TTC549 (cell line): ENCODE measurements at regions not wholly inside any gene's neighbourhood (a gene's known extent, or its start where the extent isn't known, plus 50 kb on each side); places are given as distances from the start of the nearest gene placed in this dataset.

Source experiments
- FAIRE-seq: peaks from 2 replicates; lab custom pipeline; 2012; peaks lifted over from hg19 to GRCh38; lab: Jason Lieb, UNC

GRCh38 chr2:38448692-38449410, 71.8 kb upstream of the ATL2 start:
- no peak for FAIRE-seq

DNA sequence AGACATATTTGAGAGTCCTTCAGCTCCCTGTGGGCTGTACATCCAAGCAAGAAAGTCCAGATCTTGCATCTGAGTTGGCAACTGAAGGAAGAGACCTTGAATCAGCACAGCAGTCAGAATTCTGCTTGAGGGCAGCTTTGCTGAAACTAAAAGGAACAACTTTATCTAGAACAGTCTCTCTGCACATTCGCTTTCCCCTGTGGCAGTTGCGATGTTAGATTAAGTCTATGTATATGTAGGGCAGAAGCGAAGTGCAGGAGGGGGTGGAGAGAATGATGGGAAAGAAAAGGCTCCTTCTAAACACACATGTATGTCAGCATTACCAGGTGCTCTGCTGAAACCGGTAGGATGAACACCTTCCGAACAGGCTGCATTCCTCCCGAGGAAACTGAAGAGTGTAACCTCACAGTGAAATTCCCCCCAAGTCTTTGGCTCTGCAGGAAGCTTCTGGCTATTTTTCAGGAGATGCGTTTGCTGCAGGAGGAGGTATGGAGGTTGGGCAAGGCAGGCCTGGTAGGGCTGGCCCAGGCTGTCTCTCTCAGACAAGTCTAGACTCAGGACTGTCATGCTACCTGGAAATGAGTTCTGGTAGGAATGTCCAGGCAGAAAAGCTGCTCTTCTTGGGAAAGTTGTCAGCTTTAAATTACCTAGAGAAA, 70.0 kb upstream of the ATL2 start:
- no peak for FAIRE-seq

DNA sequence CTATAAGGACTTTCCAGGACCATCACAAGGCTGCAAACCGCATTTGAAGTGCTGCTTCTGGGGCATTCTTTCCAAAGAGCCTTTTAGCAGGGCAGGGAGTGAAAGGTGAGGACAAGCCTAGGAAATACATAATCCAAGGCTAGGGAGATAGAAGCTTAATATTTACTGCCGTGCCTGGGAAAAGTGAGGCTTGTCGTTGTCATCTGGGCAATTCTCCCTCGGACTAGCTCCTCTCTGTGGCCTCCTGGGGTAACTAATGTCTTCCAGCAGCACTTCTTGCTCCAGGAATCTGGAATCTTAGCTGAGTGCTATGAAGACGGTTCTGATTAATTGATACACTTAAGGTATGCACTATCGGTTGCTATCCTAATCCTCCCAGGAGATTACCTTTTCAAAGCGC, 69.3 kb upstream of the ATL2 start:
- FAIRE-seq: no peak

GRCh38 chr2:38444247-38444646, 67.2 kb upstream of the ATL2 start:
- FAIRE-seq: no peak

DNA sequence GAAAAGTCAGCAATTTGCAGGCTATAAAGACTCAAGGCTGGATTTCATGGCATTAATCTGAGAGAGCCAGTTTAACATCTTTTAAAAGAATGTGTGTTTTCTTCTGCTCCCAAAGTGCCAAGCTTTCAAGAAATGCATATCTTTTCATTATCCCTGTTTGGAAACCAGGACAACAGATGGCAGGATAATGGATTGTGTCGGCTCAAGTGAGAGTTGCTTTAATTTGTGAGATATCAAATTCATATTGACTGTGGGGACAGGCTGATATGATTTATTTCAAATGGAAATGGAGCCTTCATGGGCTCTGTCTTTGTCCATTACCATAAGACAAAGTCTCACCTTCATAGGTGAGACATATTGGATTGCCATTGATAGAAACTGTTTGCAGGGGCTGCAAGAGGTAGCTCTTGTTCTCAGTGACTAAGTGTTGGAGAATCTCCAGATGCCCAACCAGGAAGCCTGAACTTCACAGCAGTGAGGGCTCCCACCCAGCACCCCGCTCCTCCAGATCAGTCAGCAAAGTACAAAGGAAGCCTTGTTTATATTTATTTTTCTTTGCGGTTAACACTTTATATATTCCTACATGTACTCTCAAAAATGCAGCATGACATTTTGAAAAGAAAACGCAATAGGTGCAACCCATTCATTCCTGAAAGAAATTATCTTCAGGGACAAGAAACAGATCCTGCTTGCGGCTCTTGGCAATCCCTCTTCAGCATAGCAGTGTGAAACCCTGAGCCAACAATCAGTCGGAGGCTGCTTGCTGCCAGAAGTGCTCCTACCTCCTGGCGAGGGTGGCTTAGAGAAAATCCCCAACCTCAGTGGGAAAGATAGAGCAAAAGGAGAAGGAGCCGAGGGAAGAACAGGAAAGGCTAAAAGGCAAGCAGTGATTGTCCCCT, 65.8 kb upstream of the ATL2 start:
- no peak for FAIRE-seq

- FAIRE-seq: no peak
Measured at GRCh38 chr2:38441346-38441745, 64.3 kb upstream of the ATL2 start.

DNA sequence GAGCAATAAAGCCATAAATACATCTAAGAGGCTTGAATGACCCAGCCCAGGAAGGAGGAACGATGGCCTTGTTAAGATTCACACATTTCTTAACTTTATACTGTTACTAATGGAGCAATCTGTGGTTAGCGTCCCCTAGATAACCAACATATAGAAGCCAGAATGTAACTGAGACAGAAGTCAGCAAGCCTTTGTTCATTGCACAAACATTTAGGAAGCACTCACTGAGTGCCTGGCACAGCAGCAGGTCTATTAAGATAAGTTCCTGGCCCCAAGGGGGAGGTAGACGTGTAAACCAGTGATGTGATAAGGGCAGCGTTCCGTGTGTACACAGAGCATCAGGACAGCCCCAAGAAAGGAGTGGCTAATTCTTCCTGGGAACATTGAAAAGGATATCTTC, 63.6 kb upstream of the ATL2 start:
- FAIRE-seq: no peak

- no peak for FAIRE-seq
Measured at GRCh38 chr2:38439863-38440262, 62.8 kb upstream of the ATL2 start.

GRCh38 chr2:38438883-38439612, 62.0 kb upstream of the ATL2 start:
- FAIRE-seq: no peak

DNA sequence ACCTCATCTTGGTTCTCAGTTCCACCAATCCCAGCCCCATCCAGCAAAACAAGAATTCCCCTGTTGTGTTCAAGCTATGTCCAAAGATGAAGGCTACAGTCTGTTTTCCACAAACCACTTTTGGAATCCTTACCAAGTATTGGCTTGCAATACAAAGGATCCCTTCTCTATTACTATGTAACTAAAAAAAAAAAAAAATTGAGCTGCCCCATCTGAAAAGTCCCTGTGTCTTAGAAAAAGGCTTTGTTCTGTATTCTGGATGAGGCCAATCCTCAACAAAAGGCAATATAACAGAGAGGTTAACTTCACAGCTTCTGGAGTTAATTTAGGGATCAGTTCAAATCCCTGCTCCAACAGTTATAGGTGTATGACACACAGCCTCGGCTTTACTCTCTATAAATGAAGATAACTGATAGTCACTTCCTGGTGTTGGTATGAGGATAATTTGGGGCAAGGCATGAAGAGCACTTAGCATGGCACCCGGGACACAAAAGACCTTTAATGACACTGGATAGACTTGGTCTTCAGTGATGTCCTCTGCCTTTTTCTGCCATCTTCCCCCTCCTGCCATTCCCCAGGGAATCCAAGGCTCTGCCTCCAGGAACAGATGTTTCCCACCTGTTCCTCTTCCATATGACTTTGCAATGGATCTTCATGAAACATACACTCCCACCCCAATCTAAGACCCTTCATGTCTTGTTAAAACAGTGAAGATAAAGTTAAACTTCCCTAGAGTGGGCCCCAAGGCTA, 61.2 kb upstream of the ATL2 start:
- no peak for FAIRE-seq

DNA sequence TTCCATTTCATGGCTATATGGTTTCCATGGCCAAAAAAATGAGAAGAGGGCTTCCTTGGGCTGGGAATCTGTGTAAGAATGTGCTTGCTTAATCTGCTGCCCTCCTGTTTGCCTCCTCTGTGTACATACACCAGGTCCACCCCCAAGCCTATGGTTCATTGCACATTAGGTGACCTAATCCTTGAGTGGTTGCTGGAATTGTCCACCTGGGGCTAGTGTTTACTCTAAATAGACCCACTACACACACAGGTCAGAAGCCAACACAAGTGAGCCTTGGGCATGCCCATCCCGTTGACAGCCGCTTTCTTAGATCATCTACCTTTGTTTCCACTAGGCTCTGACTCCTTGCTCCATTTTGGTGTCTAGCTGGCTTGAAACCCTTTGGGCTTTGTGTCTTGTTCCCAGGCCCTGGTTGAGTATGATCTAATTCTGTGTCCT, 59.2 kb upstream of the ATL2 start:
- no peak for FAIRE-seq

- FAIRE-seq: no peak
Measured at GRCh38 chr2:38435775-38436174, 58.7 kb upstream of the ATL2 start.

DNA sequence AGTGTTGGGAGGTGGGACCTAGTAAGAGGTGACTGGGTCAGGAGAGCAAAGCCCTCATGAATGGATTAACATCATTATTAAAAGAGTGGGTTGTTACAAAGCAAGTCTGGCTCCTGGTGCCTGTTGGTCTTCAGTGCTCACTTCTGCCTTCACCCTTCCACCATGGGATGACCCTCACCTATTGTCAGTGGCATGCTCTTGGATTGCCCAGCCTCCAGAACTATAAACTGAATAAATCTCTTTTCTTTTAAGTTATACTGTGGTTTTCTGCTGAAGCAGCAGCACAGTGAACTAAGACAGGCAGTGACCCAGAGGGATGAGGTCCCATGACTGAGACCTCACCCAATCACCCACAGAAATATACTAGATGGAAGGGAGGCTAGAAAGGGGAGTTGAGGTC, 57.5 kb upstream of the ATL2 start:
- FAIRE-seq: no peak

GRCh38 chr2:38433607-38433975, 56.5 kb upstream of the ATL2 start:
- FAIRE-seq: no peak

- FAIRE-seq: no peak
Measured at GRCh38 chr2:38432820-38433606, 55.9 kb upstream of the ATL2 start.

DNA sequence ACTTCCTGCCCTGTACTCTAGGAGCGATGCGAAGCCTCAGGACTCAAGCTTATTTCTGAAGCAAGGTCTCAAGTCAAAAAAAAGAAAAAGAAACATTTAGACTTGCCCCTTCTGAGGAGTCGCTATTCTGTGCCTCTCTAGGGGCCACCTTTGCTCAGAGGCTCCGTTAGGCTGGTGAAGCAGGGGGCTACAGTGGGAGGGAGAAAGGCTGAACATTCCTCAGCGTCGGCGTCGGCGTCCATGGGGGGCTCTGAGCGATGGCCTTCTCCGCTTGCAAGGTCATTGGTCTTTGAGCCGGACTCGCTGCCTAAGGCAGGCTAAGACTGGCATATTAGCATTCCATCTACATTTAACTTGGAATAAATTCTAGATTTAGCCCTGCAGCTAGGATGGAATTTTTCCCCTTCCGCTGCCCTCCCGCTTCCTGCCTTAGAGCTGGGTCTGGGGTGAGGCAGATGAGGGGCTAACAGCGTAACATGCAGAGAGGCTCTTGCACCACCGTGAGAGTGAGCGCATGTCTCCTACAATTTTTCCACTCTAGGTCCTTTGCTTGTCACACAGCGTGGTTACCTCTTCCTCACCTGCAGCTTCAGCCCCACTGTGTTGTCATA, 53.6 kb upstream of the ATL2 start:
- FAIRE-seq: no peak

DNA sequence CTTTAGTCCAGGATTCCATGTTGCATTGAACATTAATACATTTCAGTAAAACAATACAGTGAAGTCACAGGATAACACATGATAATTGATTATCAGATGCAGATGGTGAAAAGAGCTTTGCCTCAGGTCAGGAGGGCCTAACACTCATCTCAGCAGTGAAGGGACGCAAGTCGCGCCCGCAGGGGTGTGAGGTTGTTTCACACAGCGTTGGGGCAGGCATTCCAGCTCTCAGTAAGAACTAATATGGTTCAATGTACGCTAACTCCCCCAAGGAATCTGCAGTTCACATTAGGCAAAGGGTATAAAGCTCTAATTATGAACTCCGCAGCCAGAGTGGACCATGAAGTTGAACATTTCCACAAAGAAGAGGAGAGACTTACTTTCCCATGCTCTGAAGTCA, 53.1 kb upstream of the ATL2 start:
- FAIRE-seq: no peak

- FAIRE-seq: no peak
Measured at GRCh38 chr2:38427936-38428335, 50.9 kb upstream of the ATL2 start.

DNA sequence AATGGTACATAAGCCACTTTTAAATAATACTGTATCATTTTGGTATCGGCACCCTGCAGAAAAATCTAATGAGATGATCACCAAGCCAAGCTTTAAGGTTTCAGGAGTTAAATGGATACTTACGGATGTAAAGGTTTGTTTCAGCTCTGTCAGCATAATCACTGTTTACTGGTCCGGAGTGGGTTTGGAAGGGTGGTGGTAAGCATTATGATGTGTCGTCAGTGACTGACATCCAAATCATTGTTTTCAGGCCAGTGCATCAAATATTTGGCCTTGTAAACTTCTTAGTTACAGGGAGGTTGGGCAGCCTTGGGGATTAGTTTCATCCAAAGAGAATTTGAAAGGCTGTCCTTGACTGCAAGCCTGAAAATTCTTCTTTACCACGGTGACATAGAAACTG, 50.0 kb upstream of the ATL2 start:
- no peak for FAIRE-seq
